BJ (cell line): ENCODE measurements at regions not wholly inside any gene's neighbourhood (a gene's known extent, or its start where the extent isn't known, plus 50 kb on each side); places are given as distances from the start of the nearest gene placed in this dataset.

Experiments used
- CTCF ChIA-PET: fragments of 350-600 bp; formaldehyde crosslinking; extraction: SDS; loops from one replicate; lab custom pipeline; 2021; ENCODE audit warnings: antibody characterized with exemption, inconsistent platforms; lab: Yijun Ruan, JAX
- POLR2A ChIA-PET: fragments of 300-600 bp; sonication (Branson Sonifier 250); formaldehyde crosslinking; extraction: SDS; loops from one replicate; lab custom pipeline; 2021; ENCODE audit warnings: antibody characterized with exemption; lab: Charles Lee
- DNase-seq: peaks from one replicate; pipeline ENCODE4 v3.0.0-alpha.2; 2011; ENCODE audit warnings: low read depth
- H3K27me3 ChIP-seq: 2 replicates; pipeline ENCODE4 v1.6.0; 2011; ENCODE audit warnings: low read length; ENCODE audit not compliant: control insufficient read depth, insufficient read depth
- H3K36me3 ChIP-seq: 2 replicates; pipeline ENCODE4 v1.5.1; 2011; ENCODE audit warnings: low read length; ENCODE audit not compliant: control insufficient read depth, insufficient read depth
- H3K4me3 ChIP-seq: 2 replicates; pipeline ENCODE4 v1.5.1; 2011; ENCODE audit warnings: low read depth, mild to moderate bottlenecking, control low read depth, low read length
- CTCF ChIP-seq: IDR thresholded peaks from 2 replicates; pipeline ENCODE4 v1.5.1; 2011; ENCODE audit warnings: low read depth, mild to moderate bottlenecking, control low read depth, inconsistent platforms, low read length, moderate library complexity; ENCODE audit not compliant: insufficient read depth

GRCh38 chr4:52266537-52267137 is 215.5 kb downstream of the SPATA18 start:
- no peak overlapping the region for H3K4me3 ChIP-seq
- H3K27me3 ChIP-seq = no peaks in the 10 kb centered on the region
- no peak for DNase-seq
- POLR2A ChIA-PET = no interaction called here
- no peak for TF ChIP-seq CTCF
- H3K36me3 ChIP-seq = no peaks in the 10 kb centered on the region
- CTCF ChIA-PET = no interaction called here

GRCh38 chr4:52269761-52270160 is 218.7 kb downstream of the SPATA18 start:
- ChIA-PET CTCF (interaction anchor here (0.7 kb wide), 1 partner anchor 46 kb away, joined by 3 read pairs; no protein-coding TSS in a partner anchor), POLR2A (no interaction called here)
- no peak for TF ChIP-seq CTCF
- Histone ChIP-seq H3K27me3 (no peaks in the 10 kb centered on the region), H3K36me3 (no peaks in the 10 kb centered on the region), H3K4me3 (no peak overlapping the region)
- no peak for DNase-seq

- CTCF ChIA-PET = no interaction called here
- TF ChIP-seq CTCF = no peak
- H3K36me3 ChIP-seq = no peaks in the 10 kb centered on the region
- no peaks in the 10 kb centered on the region for H3K27me3 ChIP-seq
- DNase-seq = no peak
- POLR2A ChIA-PET = no interaction called here
- no peak overlapping the region for H3K4me3 ChIP-seq
Measured at GRCh38 chr4:52273885-52274284, 222.8 kb downstream of the SPATA18 start.

- DNase-seq = no peak
- ChIA-PET CTCF (no interaction called here), POLR2A (no interaction called here)
- Histone ChIP-seq H3K4me3 (no peak overlapping the region), H3K27me3 (peaks cover 4% of the 10 kb centered on the region; the same call in 1 of the 2 replicates), H3K36me3 (no peaks in the 10 kb centered on the region)
- no peak for TF ChIP-seq CTCF
Measured at GRCh38 chr4:52288212-52288855, 237.2 kb downstream of the SPATA18 start.

- POLR2A ChIA-PET = no interaction called here
- CTCF ChIA-PET = no interaction called here
- Histone ChIP-seq H3K36me3 (no peaks in the 10 kb centered on the region), H3K4me3 (no peak overlapping the region), H3K27me3 (peaks cover 4% of the 10 kb centered on the region; the same call in 1 of the 2 replicates)
- no peak for DNase-seq
- no peak for TF ChIP-seq CTCF
Measured at GRCh38 chr4:52290466-52290865, 239.4 kb downstream of the SPATA18 start.
